ENCODE measurements at regions not wholly inside any gene's neighbourhood (a gene's known extent, or its start where the extent isn't known, plus 50 kb on each side); places are given as distances from the start of the nearest gene placed in this dataset.

DNA sequence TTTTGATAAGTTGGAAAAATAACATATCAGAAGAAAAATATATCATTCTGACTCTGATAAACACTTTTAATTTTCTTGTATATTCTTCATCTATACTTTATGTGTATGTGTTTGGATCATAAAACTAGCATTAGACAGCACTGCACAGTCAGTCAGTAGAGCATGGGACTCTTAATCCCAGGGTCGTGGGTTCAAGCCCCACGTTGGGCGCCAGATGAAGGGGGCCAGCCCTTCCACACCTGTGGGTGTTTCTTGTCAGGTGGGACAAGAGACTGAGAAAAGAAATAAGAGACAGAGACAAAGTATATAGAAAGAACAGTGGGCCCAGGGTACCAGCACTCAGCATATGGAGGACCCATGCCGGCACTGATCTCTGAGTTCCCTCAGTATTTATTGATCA is 546.0 kb upstream of the NR2F2 start:
- no peaks in the 10 kb centered on the region for H3K4me1 Mint-ChIP-seq
- no peaks in the 10 kb centered on the region for H3K79me2 ChIP-seq (replicated peaks; ENCODE audit: insufficient read depth)
- H3K36me3 Mint-ChIP-seq (ENCODE audit: low read depth), result peaks cover 34% of the 10 kb centered on the region
- H3K27ac Mint-ChIP-seq, result no peak overlapping the region
- no peak overlapping the region for H3K4me3 Mint-ChIP-seq
- DNase-seq (ENCODE audit: low spot score), result no peak
- H3K27me3 ChIP-seq (ENCODE audit: insufficient read depth), result no peaks in the 10 kb centered on the region
- peaks cover 4% of the 10 kb centered on the region for H3K27me3 Mint-ChIP-seq (ENCODE audit: insufficient read depth, low read depth, poor library complexity)
- no peaks in the 10 kb centered on the region for H3F3A ChIP-seq (replicated peaks; ENCODE audit: low read depth)
- H3K4me2 ChIP-seq, result no peak overlapping the region
- TF ChIP-seq ZNF462 (CRISPR knock-in tag; IDR thresholded peaks at IDR 0.05) (no peak), EZH2phosphoT487 (IDR thresholded peaks at IDR 0.05; ENCODE audit: unreplicated experiment) (no peak), STAT1 (IDR thresholded peaks at IDR 0.05; ENCODE audit: unreplicated experiment) (no peak), ZNF331 (CRISPR knock-in tag; IDR thresholded peaks at IDR 0.05; ENCODE audit: low read depth) (no peak), CREB1 (CRISPR knock-in tag; IDR thresholded peaks at IDR 0.05; ENCODE audit: low read depth) (no peak), NANOG (IDR thresholded peaks at IDR 0.05; ENCODE audit: borderline replicate concordance) (no peak), EZH2 (IDR thresholded peaks at IDR 0.05; ENCODE audit: low read depth, unreplicated experiment) (no peak), ZNF114 (CRISPR knock-in tag; IDR thresholded peaks at IDR 0.05) (no peak), REST (IDR thresholded peaks at IDR 0.05; ENCODE audit: unreplicated experiment) (no peak), JUNB (IDR thresholded peaks at IDR 0.05; ENCODE audit: unreplicated experiment) (no peak), POLR2AphosphoS5 (IDR thresholded peaks at IDR 0.05; ENCODE audit: low read depth) (no peak)
- TF ChIP-seq, protein P1, sequence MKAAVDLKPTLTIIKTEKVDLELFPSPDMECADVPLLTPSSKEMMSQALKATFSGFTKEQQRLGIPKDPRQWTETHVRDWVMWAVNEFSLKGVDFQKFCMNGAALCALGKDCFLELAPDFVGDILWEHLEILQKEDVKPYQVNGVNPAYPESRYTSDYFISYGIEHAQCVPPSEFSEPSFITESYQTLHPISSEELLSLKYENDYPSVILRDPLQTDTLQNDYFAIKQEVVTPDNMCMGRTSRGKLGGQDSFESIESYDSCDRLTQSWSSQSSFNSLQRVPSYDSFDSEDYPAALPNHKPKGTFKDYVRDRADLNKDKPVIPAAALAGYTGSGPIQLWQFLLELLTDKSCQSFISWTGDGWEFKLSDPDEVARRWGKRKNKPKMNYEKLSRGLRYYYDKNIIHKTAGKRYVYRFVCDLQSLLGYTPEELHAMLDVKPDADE (IDR thresholded peaks at IDR 0.05), result no peak
- TF ChIP-seq, protein P2, sequence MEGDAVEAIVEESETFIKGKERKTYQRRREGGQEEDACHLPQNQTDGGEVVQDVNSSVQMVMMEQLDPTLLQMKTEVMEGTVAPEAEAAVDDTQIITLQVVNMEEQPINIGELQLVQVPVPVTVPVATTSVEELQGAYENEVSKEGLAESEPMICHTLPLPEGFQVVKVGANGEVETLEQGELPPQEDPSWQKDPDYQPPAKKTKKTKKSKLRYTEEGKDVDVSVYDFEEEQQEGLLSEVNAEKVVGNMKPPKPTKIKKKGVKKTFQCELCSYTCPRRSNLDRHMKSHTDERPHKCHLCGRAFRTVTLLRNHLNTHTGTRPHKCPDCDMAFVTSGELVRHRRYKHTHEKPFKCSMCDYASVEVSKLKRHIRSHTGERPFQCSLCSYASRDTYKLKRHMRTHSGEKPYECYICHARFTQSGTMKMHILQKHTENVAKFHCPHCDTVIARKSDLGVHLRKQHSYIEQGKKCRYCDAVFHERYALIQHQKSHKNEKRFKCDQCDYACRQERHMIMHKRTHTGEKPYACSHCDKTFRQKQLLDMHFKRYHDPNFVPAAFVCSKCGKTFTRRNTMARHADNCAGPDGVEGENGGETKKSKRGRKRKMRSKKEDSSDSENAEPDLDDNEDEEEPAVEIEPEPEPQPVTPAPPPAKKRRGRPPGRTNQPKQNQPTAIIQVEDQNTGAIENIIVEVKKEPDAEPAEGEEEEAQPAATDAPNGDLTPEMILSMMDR (conservative IDR thresholded peaks at IDR 0.05; ENCODE audit: low read depth in 2 of 2), result no peak
- no peaks in the 10 kb centered on the region for H3K4me1 ChIP-seq (ENCODE audit: insufficient read depth)
- H3K4me3 ChIP-seq, result no peak overlapping the region
- H2AFZ ChIP-seq, result no peak overlapping the region
- no peaks in the 10 kb centered on the region for H4K20me1 ChIP-seq (replicated peaks; ENCODE audit: insufficient read depth)
- H3K27ac ChIP-seq (ENCODE audit: low read depth), result no peak overlapping the region
- no peak for ATAC-seq
- peaks cover 11% of the 10 kb centered on the region; the same call in 1 of the 2 replicates for H3K36me3 ChIP-seq (ENCODE audit: insufficient read depth)
- no peaks in the 10 kb centered on the region for H3K9me2 ChIP-seq (ENCODE audit: insufficient read depth)
- H3K9me3 Mint-ChIP-seq, result peaks cover 50% of the 10 kb centered on the region
